ENCODE measurements at regions not wholly inside any gene's neighbourhood (a gene's known extent, or its start where the extent isn't known, plus 50 kb on each side); places are given as distances from the start of the nearest gene placed in this dataset.
"Not testable (repeated sequence)": the region's sequence is repeated elsewhere in the genome, so short reads cannot be mapped to it uniquely, and the experiment has no call there.

GRCh38 chr3:75527657-75528056 lies 136.5 kb upstream of the FRG2C start:
- not testable (repeated sequence) for TF ChIP-seq POLR2A, CTCF, EP300 (IDR thresholded peaks at IDR 0.05)

Data from suprapubic skin (tissue), 3 donors.